ENCODE measurements at regions not wholly inside any gene's neighbourhood (a gene's known extent, or its start where the extent isn't known, plus 50 kb on each side); places are given as distances from the start of the nearest gene placed in this dataset.

DNA sequence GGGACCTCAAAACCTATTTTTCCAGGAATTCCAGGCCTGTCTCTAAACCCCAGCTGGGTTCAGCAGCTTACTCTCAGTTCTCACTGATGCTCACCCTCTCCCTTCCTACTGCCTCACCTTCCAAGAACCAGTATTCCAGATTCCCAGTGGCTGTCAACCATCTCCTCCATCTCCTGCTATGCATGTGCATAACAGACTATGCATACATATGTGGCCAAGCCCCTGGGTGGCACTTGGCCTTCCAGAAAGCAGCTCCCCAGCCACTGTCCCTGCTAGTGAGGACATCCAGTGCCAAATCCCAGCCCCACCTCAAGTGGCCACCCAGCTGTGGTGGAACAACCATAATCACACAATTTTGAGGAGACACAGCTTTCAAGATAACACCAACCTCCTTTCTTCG is 475.7 kb upstream of the PKN2 start:
- TF ChIP-seq EGR1 (IDR thresholded peaks at IDR 0.05; ENCODE audit: low read depth in 2 of 2) = no peak
- TF ChIP-seq, protein P1, sequence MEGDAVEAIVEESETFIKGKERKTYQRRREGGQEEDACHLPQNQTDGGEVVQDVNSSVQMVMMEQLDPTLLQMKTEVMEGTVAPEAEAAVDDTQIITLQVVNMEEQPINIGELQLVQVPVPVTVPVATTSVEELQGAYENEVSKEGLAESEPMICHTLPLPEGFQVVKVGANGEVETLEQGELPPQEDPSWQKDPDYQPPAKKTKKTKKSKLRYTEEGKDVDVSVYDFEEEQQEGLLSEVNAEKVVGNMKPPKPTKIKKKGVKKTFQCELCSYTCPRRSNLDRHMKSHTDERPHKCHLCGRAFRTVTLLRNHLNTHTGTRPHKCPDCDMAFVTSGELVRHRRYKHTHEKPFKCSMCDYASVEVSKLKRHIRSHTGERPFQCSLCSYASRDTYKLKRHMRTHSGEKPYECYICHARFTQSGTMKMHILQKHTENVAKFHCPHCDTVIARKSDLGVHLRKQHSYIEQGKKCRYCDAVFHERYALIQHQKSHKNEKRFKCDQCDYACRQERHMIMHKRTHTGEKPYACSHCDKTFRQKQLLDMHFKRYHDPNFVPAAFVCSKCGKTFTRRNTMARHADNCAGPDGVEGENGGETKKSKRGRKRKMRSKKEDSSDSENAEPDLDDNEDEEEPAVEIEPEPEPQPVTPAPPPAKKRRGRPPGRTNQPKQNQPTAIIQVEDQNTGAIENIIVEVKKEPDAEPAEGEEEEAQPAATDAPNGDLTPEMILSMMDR (IDR thresholded peaks at IDR 0.05; ENCODE audit: low read depth, low read length, missing input control) = no peak
- TF ChIP-seq, protein P2, sequence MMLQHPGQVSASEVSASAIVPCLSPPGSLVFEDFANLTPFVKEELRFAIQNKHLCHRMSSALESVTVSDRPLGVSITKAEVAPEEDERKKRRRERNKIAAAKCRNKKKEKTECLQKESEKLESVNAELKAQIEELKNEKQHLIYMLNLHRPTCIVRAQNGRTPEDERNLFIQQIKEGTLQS (IDR thresholded peaks at IDR 0.05) = no peak
- TF ChIP-seq, protein P3, sequence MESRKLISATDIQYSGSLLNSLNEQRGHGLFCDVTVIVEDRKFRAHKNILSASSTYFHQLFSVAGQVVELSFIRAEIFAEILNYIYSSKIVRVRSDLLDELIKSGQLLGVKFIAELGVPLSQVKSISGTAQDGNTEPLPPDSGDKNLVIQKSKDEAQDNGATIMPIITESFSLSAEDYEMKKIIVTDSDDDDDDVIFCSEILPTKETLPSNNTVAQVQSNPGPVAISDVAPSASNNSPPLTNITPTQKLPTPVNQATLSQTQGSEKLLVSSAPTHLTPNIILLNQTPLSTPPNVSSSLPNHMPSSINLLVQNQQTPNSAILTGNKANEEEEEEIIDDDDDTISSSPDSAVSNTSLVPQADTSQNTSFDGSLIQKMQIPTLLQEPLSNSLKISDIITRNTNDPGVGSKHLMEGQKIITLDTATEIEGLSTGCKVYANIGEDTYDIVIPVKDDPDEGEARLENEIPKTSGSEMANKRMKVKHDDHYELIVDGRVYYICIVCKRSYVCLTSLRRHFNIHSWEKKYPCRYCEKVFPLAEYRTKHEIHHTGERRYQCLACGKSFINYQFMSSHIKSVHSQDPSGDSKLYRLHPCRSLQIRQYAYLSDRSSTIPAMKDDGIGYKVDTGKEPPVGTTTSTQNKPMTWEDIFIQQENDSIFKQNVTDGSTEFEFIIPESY (IDR thresholded peaks at IDR 0.05) = no peak
- TF ChIP-seq TAF1 (conservative IDR thresholded peaks at IDR 0.05) = no peak
- no peak for TF ChIP-seq JUND (IDR thresholded peaks at IDR 0.05)
- no peak for TF ChIP-seq NR2F2 (IDR thresholded peaks at IDR 0.05)
- no peak for TF ChIP-seq RAD21 (IDR thresholded peaks at IDR 0.05)
- no peak for TF ChIP-seq FOXA1 (IDR thresholded peaks at IDR 0.05)
- no peak for TF ChIP-seq YY1 (IDR thresholded peaks at IDR 0.05)
- TF ChIP-seq, protein P4, sequence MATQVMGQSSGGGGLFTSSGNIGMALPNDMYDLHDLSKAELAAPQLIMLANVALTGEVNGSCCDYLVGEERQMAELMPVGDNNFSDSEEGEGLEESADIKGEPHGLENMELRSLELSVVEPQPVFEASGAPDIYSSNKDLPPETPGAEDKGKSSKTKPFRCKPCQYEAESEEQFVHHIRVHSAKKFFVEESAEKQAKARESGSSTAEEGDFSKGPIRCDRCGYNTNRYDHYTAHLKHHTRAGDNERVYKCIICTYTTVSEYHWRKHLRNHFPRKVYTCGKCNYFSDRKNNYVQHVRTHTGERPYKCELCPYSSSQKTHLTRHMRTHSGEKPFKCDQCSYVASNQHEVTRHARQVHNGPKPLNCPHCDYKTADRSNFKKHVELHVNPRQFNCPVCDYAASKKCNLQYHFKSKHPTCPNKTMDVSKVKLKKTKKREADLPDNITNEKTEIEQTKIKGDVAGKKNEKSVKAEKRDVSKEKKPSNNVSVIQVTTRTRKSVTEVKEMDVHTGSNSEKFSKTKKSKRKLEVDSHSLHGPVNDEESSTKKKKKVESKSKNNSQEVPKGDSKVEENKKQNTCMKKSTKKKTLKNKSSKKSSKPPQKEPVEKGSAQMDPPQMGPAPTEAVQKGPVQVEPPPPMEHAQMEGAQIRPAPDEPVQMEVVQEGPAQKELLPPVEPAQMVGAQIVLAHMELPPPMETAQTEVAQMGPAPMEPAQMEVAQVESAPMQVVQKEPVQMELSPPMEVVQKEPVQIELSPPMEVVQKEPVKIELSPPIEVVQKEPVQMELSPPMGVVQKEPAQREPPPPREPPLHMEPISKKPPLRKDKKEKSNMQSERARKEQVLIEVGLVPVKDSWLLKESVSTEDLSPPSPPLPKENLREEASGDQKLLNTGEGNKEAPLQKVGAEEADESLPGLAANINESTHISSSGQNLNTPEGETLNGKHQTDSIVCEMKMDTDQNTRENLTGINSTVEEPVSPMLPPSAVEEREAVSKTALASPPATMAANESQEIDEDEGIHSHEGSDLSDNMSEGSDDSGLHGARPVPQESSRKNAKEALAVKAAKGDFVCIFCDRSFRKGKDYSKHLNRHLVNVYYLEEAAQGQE (IDR thresholded peaks at IDR 0.05) = no peak
- no peak for TF ChIP-seq GABPA (IDR thresholded peaks at IDR 0.05 in 1 of 2, conservative IDR thresholded peaks at IDR 0.05 in 1 of 2)
- TF ChIP-seq, protein P5, sequence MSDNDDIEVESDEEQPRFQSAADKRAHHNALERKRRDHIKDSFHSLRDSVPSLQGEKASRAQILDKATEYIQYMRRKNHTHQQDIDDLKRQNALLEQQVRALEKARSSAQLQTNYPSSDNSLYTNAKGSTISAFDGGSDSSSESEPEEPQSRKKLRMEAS (IDR thresholded peaks at IDR 0.05) = no peak
